Ishikawa (cell line): ENCODE measurements at regions not wholly inside any gene's neighbourhood (a gene's known extent, or its start where the extent isn't known, plus 50 kb on each side); places are given as distances from the start of the nearest gene placed in this dataset.

Experiments
- CEBPB ChIP-seq: IDR thresholded peaks from 2 replicates; pipeline ENCODE4 v1.6.1; 2012
- CREB1 ChIP-seq: IDR thresholded peaks from 2 replicates; pipeline ENCODE4 v1.6.1; 2012; ENCODE audit warnings: low read depth
- REST ChIP-seq: IDR thresholded peaks from 2 replicates; pipeline ENCODE4 v1.6.1; 2012; ENCODE audit warnings: low read depth, mild to moderate bottlenecking
- TEAD4 ChIP-seq: IDR thresholded peaks from 2 replicates; pipeline ENCODE4 v1.6.1; 2012
- YY1 ChIP-seq: IDR thresholded peaks from 2 replicates; pipeline ENCODE4 v1.6.1; 2012; ENCODE audit warnings: low read depth

GRCh38 chr5:120091376-120091948 is 372.6 kb upstream of the PRR16 start:
- TF ChIP-seq REST: no peak
- no peak for TF ChIP-seq YY1
- TF ChIP-seq CEBPB: no peak
- TF ChIP-seq TEAD4: no peak
- no peak for TF ChIP-seq CREB1
